ENCODE measurements at regions not wholly inside any gene's neighbourhood (a gene's known extent, or its start where the extent isn't known, plus 50 kb on each side); places are given as distances from the start of the nearest gene placed in this dataset.
"Not testable (repeated sequence)": the region's sequence is repeated elsewhere in the genome, so short reads cannot be mapped to it uniquely, and the experiment has no call there.

GRCh38 chr11:39712581-39712980, 1746.9 kb downstream of the LRRC4C start:
- in situ Hi-C loops (cut with HindIII; ENCODE audit: low pct_unique_long_range_greater_than_20kb, low sequenced_read_pairs), result no loop called here
- no peak for DNase-seq (ENCODE audit: low read depth)

GRCh38 chr11:39690856-39691255, 1768.6 kb downstream of the LRRC4C start:
- no peak for DNase-seq (ENCODE audit: low read depth)
- in situ Hi-C loops (cut with HindIII; ENCODE audit: low pct_unique_long_range_greater_than_20kb, low sequenced_read_pairs), result no loop called here

DNA sequence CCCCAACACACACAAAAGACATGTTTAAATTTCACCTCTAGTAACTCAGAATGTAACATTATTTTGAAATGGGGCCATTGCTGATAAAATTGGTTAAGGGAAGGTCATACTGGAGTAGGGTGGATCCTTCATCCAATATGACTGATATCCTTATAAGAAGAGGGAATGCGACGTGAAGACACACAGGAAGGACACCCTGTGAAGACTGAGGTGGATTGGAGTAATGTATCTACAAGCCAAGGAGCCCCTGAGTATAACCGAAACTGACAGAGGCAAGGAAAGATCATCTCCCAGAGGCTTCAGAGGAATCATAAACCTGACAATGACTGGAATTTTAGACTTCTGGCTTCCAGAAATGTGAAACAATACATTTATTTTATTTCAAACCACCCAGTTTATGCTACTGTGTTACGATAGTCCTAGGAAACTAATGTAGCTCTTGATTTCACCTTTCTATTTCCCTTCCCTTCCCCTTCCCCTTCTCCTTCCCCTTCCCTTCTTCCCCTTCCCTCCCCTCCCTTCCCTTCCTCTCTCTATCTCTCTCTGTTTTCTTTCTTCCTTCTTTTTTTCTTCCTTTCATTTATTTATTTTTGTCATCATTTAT, 1775.4 kb downstream of the LRRC4C start:
- in situ Hi-C loops (cut with HindIII; ENCODE audit: low pct_unique_long_range_greater_than_20kb, low sequenced_read_pairs), result no loop called here
- DNase-seq (ENCODE audit: low read depth), result no peak

DNA sequence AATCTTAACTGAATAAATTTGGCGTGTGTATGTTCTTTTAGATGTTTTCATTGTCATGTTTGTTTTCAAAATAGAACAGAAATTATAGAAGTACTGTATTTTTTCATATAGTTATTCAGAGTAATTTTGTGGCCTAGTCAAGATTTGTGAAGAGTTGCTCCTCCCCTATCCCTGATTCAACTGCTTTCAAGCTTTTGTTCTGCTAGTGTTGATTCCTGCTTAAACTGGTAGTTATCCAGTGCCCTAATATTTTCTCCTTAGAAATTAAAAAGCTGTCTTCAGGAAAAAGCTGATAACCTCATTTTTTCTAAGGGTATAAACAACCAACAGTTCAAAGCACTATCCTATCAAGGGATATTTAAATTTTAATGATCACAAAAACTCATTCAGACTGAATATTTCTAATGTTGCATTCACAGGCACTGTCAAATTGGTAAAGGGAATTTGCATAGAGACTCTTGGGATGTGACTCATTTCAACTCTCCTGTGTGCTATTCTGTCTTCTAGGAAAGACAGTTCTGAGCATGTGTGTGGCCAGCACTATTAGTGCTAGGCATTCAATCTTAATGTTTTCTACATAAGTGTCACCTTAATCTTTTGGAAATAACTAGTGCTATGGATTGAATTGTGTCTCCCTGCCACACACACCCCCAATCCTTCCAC, 1776.0 kb downstream of the LRRC4C start:
- in situ Hi-C loops (cut with HindIII; ENCODE audit: low pct_unique_long_range_greater_than_20kb, low sequenced_read_pairs), result no loop called here
- no peak for DNase-seq (ENCODE audit: low read depth)

DNA sequence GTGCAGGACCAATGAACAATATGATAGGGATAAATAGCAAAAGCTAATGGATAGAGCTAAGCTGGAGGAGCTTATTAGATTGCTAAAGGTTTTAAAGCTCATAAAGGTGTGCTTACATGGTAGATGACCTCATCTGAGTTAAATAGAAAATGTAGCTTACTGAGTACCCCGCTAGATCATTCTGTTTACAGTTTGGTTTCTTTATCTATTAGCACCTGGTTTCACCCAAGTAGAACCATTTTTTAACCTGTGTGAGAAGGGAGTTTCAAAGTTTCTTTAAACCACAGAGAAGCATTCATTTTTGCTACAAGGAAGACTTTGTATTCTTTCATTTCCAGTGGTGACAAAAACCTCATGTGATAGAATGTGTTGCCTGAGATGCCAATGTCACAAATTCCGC, 1778.0 kb downstream of the LRRC4C start:
- in situ Hi-C loops (cut with HindIII; ENCODE audit: low pct_unique_long_range_greater_than_20kb, low sequenced_read_pairs), result no loop called here
- no peak for DNase-seq (ENCODE audit: low read depth)

DNA sequence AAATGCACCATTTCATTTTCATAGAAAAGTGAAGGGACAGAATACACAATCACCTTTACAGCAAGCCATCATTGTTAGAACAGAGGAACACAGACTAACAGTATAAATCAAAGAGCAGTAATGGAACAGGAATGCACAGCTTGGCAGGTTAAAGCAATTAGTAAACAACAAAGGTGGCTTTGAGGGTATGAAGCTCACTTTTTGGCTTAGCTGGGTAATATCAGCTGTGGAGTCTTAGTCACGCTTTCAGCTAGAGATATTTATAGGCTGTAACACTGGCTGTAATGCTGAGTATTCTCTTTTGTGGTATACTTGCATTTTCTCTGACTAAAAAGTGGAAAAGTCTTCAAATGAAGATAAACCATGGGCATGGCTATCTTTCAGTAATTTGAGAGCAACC, 1780.5 kb downstream of the LRRC4C start:
- in situ Hi-C loops (cut with HindIII; ENCODE audit: low pct_unique_long_range_greater_than_20kb, low sequenced_read_pairs), result no loop called here
- DNase-seq (ENCODE audit: low read depth), result no peak

GRCh38 chr11:39675171-39675570, 1784.3 kb downstream of the LRRC4C start:
- in situ Hi-C loops (cut with HindIII; ENCODE audit: low pct_unique_long_range_greater_than_20kb, low sequenced_read_pairs), result no loop called here
- DNase-seq (ENCODE audit: low read depth), result no peak

GRCh38 chr11:39674761-39675160, 1784.7 kb downstream of the LRRC4C start:
- DNase-seq (ENCODE audit: low read depth), result no peak
- in situ Hi-C loops (cut with HindIII; ENCODE audit: low pct_unique_long_range_greater_than_20kb, low sequenced_read_pairs), result no loop called here

DNA sequence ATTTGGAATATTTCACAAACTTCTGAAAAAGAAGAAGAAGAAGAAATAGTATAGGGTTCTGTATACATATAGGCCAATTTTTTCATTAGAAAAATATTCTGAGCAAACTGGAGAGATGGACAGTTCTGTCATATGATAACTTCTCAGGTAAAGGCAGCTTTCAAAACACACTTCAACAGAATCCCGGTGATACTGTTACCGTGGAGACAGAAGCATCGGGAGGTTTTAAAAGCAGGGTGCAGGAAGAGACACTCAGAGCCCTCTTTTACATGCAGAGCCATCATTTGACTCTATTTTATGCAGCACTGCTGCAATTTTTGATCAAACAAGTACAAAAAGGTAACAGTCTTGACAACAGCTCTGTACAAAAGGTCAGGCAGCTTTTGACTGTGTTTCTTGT, 1785.4 kb downstream of the LRRC4C start:
- no peak for DNase-seq (ENCODE audit: low read depth)
- in situ Hi-C loops (cut with HindIII; ENCODE audit: low pct_unique_long_range_greater_than_20kb, low sequenced_read_pairs), result no loop called here

GRCh38 chr11:39668640-39669039, 1790.8 kb downstream of the LRRC4C start:
- no peak for DNase-seq (ENCODE audit: low read depth)
- in situ Hi-C loops (cut with HindIII; ENCODE audit: low pct_unique_long_range_greater_than_20kb, low sequenced_read_pairs), result no loop called here

GRCh38 chr11:39664023-39664422, 1795.4 kb downstream of the LRRC4C start:
- in situ Hi-C loops (cut with HindIII; ENCODE audit: low pct_unique_long_range_greater_than_20kb, low sequenced_read_pairs), result no loop called here

DNA sequence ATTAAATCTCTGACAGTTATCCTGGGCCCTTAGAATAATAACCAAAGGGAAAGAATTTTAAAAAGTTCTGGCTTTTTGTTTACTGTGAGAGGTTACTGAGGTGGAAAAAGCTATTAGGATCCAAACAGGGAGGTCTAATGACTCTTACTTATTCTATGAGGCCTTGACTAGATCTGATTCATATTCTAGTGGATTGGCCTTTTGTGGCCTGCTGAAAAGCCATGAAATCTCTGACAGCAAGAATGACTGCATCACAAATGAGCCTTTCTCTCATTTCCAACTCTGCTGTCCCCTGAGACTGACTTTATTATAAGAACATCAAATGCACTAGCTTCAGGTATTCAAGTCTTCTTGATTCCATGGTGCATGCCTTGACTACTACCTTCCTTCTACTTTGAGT, 1797.6 kb downstream of the LRRC4C start:
- in situ Hi-C loops (cut with HindIII; ENCODE audit: low pct_unique_long_range_greater_than_20kb, low sequenced_read_pairs), result no loop called here
- no peak for DNase-seq (ENCODE audit: low read depth)

More at GRCh38 chr11:39664023-39664422, 1795.4 kb downstream of the LRRC4C start:
- DNase-seq (ENCODE audit: low read depth), result no peak

GRCh38 chr11:39651857-39652461, 1807.5 kb downstream of the LRRC4C start:
- no peak for DNase-seq (ENCODE audit: low read depth)
- in situ Hi-C loops (cut with HindIII; ENCODE audit: low pct_unique_long_range_greater_than_20kb, low sequenced_read_pairs), result no loop called here

DNA sequence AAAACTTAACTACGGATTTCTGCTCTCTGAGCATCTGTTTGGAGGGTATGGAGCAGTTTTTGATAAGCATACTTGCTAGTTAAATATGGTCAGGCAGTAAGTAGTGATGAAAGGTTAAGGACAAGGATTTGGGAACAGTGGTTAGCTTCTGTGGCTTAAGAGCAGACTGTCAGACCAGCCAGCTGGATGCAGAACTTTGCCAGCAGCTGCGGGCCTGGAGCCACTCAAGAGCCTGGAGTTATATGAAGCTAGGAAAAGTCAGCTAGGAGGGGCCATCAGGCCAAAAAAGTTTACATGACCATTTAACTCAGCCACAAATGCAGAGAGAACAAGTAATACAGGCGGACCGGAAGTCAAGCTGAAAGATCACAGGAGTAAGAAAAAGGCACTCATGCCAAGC, 1817.7 kb downstream of the LRRC4C start:
- DNase-seq (ENCODE audit: low read depth), result no peak
- in situ Hi-C loops (cut with HindIII; ENCODE audit: low pct_unique_long_range_greater_than_20kb, low sequenced_read_pairs), result no loop called here

DNA sequence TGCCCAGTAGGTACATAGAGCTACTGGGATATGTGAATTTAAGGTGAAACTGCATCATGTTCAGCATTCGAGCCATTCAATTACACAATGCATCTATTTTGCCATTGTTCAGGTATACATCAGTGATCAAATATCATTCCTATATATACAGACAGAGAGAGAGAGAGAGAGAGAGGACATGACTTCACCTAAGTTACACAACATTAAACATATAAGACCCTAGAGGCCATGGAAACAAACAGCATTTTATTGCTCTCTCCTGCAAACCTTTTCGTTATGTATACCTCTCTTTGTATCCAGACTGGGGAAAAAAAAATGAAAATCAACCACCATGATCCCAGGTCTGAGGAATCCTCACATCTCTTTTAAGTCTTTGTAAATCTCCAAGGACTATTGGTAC, 1829.1 kb downstream of the LRRC4C start:
- in situ Hi-C loops (cut with HindIII; ENCODE audit: low pct_unique_long_range_greater_than_20kb, low sequenced_read_pairs), result no loop called here
- DNase-seq (ENCODE audit: low read depth), result no peak

GRCh38 chr11:39628311-39628710, 1831.1 kb downstream of the LRRC4C start:
- in situ Hi-C loops (cut with HindIII; ENCODE audit: low pct_unique_long_range_greater_than_20kb, low sequenced_read_pairs), result no loop called here

GRCh38 chr11:39620309-39620708, 1839.1 kb downstream of the LRRC4C start:
- DNase-seq (ENCODE audit: low read depth); in situ Hi-C loops (cut with HindIII; ENCODE audit: low pct_unique_long_range_greater_than_20kb, low sequenced_read_pairs): not testable (repeated sequence)

More at GRCh38 chr11:39628311-39628710, 1831.1 kb downstream of the LRRC4C start:
- no peak for DNase-seq (ENCODE audit: low read depth)

GRCh38 chr11:39617971-39618370, 1841.5 kb downstream of the LRRC4C start:
- no peak for DNase-seq (ENCODE audit: low read depth)
- in situ Hi-C loops (cut with HindIII; ENCODE audit: low pct_unique_long_range_greater_than_20kb, low sequenced_read_pairs), result no loop called here

- in situ Hi-C loops (cut with HindIII; ENCODE audit: low pct_unique_long_range_greater_than_20kb, low sequenced_read_pairs), result no loop called here
These were observed 1870.1 kb downstream of the LRRC4C start for GRCh38 chr11:39589391-39589790.

GRCh38 chr11:39586036-39586435, 1873.4 kb downstream of the LRRC4C start:
- in situ Hi-C loops (cut with HindIII; ENCODE audit: low pct_unique_long_range_greater_than_20kb, low sequenced_read_pairs), result no loop called here
- DNase-seq (ENCODE audit: low read depth), result no peak

More at GRCh38 chr11:39589391-39589790, 1870.1 kb downstream of the LRRC4C start:
- DNase-seq (ENCODE audit: low read depth), result no peak
